Endothelial cell of umbilical vein (primary cell): ENCODE measurements at regions not wholly inside any gene's neighbourhood (a gene's known extent, or its start where the extent isn't known, plus 50 kb on each side); places are given as distances from the start of the nearest gene placed in this dataset.

Source experiments
- BruUV-seq: library from RNA; stranded (reverse); fragments of 400-500 nt; replicated peaks from 2 replicates; lab custom pipeline; 2021; lab: Mats Ljungman, UMichigan
- CTCF ChIA-PET: fragments of 300-600, 350-600 bp; sonication (Branson Sonifier 250); formaldehyde crosslinking; loops from one replicate; lab custom pipeline; 2021; ENCODE audit warnings: antibody characterized with exemption, inconsistent platforms; lab: Charles Lee
- POLR2A ChIA-PET: fragments of 300-600, 350-600 bp; sonication (Branson Sonifier 250); formaldehyde crosslinking; loops from one replicate; lab custom pipeline; 2021; ENCODE audit warnings: antibody characterized with exemption, inconsistent platforms; lab: Charles Lee
- DNase-seq: peaks from one replicate; pipeline ENCODE4 v3.0.0-alpha.2; 2011; ENCODE audit warnings: low read depth, low spot score
- FAIRE-seq: peaks from 2 replicates; lab custom pipeline; 2011; peaks lifted over from hg19 to GRCh38; lab: Jason Lieb, UNC
- H2AFZ ChIP-seq: 2 replicates; pipeline ENCODE4 v1.6.0; 2012; ENCODE audit warnings: low read depth, low read length, control low read depth, inconsistent platforms
- H3K27ac ChIP-seq: 2 replicates; pipeline ENCODE4 v1.5.1; 2011; ENCODE audit warnings: low read depth, mild to moderate bottlenecking, control low read depth, low read length, moderate library complexity; ENCODE audit not compliant: insufficient read depth
- H3K27me3 ChIP-seq, 2 experiments: 2 replicates each; pipeline versions ENCODE4 v1.6.0 to v1.6.1; 2011; ENCODE audit warnings: low read length in 2 of 2, mixed read lengths in 1 of 2; ENCODE audit not compliant: control insufficient read depth in 2 of 2, insufficient read depth in 2 of 2
- H3K36me3 ChIP-seq, 2 experiments: 2 replicates in 1 of 2; 3 replicates in 1 of 2; pipeline ENCODE4 v1.5.1; 2011; ENCODE audit warnings: low read length in 2 of 2, mild to moderate bottlenecking in 1 of 2, moderate library complexity in 1 of 2; ENCODE audit not compliant: control insufficient read depth in 2 of 2, insufficient read depth in 2 of 2; ENCODE audit errors: extremely low read depth in 1 of 2
- H3K4me1 ChIP-seq: 3 replicates; pipeline ENCODE4 v1.5.1; 2011; ENCODE audit warnings: mild to moderate bottlenecking, low read length; ENCODE audit not compliant: control insufficient read depth, insufficient read depth; ENCODE audit errors: extremely low read depth
- H3K4me2 ChIP-seq: 2 replicates; pipeline ENCODE4 v1.6.1; 2011; ENCODE audit warnings: low read length, control low read depth, mixed read lengths; ENCODE audit not compliant: insufficient read depth
- H3K4me3 ChIP-seq, 3 experiments: fragments of 200-600 bp in 1 of 3; sonication (generic), shearing (Covaris generic) in 1 of 3; replicated peaks in 1 of 3; 2 replicates each; pipeline ENCODE4 v1.5.1; 2011 to 2016; ENCODE audit warnings: control low read depth in 3 of 3, low read length in 3 of 3, mild to moderate bottlenecking in 2 of 3, inconsistent platforms in 1 of 3, low read depth in 1 of 3, moderate library complexity in 1 of 3; ENCODE audit not compliant: insufficient read depth in 1 of 3
- H3K79me2 ChIP-seq: 2 replicates; pipeline ENCODE4 v1.6.0; 2012; ENCODE audit warnings: low read length, inconsistent platforms; ENCODE audit not compliant: control insufficient read depth, insufficient read depth
- H3K9ac ChIP-seq: replicated peaks from 2 replicates; pipeline ENCODE3; 2011; ENCODE audit warnings: low read length, control low read depth; ENCODE audit not compliant: insufficient read depth; ENCODE audit errors: extremely low read depth
- H3K9me1 ChIP-seq: replicated peaks from 3 replicates; pipeline ENCODE4 v1.6.0; 2011; ENCODE audit warnings: mild to moderate bottlenecking, low read length; ENCODE audit not compliant: control insufficient read depth, insufficient read depth; ENCODE audit errors: extremely low read depth
- H3K9me3 ChIP-seq: replicated peaks from 2 replicates; pipeline ENCODE4 v1.5.1; 2012; ENCODE audit warnings: low read length, inconsistent platforms; ENCODE audit not compliant: control insufficient read depth, insufficient read depth
- H4K20me1 ChIP-seq: replicated peaks from 2 replicates; pipeline ENCODE3; 2011; ENCODE audit warnings: mild to moderate bottlenecking, low read length; ENCODE audit not compliant: control insufficient read depth, insufficient read depth; ENCODE audit errors: extremely low read depth
- CTCF ChIP-seq, 2 donors: IDR thresholded peaks; 1 replicate in 1 of 2; 2 replicates in 1 of 2; pipeline ENCODE4 v1.5.1; 2011; ENCODE audit warnings: low read length in 2 of 2, mild to moderate bottlenecking in 2 of 2, moderate library complexity in 2 of 2, control low read depth in 1 of 2, inconsistent platforms in 1 of 2, low read depth in 1 of 2; ENCODE audit not compliant: insufficient read depth in 1 of 2; ENCODE audit errors: extremely low read depth in 1 of 2
- FOS ChIP-seq: IDR thresholded peaks from 2 replicates; pipeline ENCODE4 v1.6.1; 2011; ENCODE audit warnings: mild to moderate bottlenecking, low read length, moderate library complexity, borderline replicate concordance; ENCODE audit not compliant: insufficient read depth
- GATA2 ChIP-seq: IDR thresholded peaks from 2 replicates; pipeline ENCODE4 v1.7.0; 2011; ENCODE audit warnings: low read depth, mild to moderate bottlenecking, moderate library complexity, mixed read lengths, low read length; ENCODE audit not compliant: insufficient read length, insufficient read depth
- JUN ChIP-seq: IDR thresholded peaks from 2 replicates; pipeline ENCODE4 v1.6.1; 2011; ENCODE audit warnings: borderline replicate concordance, low read depth; ENCODE audit not compliant: insufficient read length, insufficient read depth
- MYC ChIP-seq: IDR thresholded peaks from one replicate; pipeline ENCODE4 v1.6.1; 2011; ENCODE audit warnings: mild to moderate bottlenecking, low read depth, low read length
- POLR2A ChIP-seq: IDR thresholded peaks from 2 replicates; pipeline ENCODE4 v1.6.1; 2012; ENCODE audit warnings: low read depth, mild to moderate bottlenecking, control low read depth, low read length
- POLR2AphosphoS5 ChIP-seq: IDR thresholded peaks from 2 replicates; pipeline ENCODE4 v1.6.1; 2012; ENCODE audit warnings: low read depth, mild to moderate bottlenecking, control low read depth, low read length, moderate library complexity; ENCODE audit not compliant: insufficient read depth
- dilution Hi-C: fragments of 300-500 bp; cut with MboI; formaldehyde crosslinking; loops from one replicate; pipeline ENCODE4 v1.15.0; 2019; ENCODE audit warnings: low sequenced_read_pairs; ENCODE audit not compliant: extremely low pct_ligation_motif_present
- intact Hi-C: fragments of 100-400 bp; cut with micrococcal nuclease; formaldehyde crosslinking; loops from one replicate; pipeline ENCODE4 v1.10.0; 2022
- TF ChIP-seq, protein P1 (sequence below): IDR thresholded peaks from 2 replicates; pipeline ENCODE4 v1.6.1; 2011; ENCODE audit not compliant: insufficient read depth, insufficient read length

DNA sequence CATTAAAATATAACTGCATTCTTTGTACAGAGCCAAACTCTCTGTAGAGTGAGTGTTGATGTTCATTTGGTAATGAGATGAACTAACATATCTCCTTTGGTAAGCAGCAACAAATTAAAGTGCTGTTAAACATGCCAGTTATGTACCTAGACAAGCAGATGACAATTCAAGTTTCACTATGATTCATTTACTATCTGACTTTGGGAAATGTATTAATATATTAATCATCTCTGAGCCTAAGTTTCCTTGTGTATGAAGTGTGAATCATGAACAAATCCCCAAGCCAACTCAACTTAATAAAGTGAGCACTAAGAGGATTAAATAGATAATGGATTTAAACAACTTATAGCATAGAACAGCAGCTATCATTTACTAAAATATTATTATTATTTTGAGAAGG is 1044.2 kb downstream of the GLUD2 start:
- H3K9me3 ChIP-seq = no peaks in the 10 kb centered on the region
- dilution Hi-C loops = no loop called here
- H3K9ac ChIP-seq = no peak overlapping the region
- no peaks in the 10 kb centered on the region for H3K4me1 ChIP-seq
- H3K4me2 ChIP-seq = no peak overlapping the region
- intact Hi-C loops = no loop called here
- POLR2A ChIA-PET = no interaction called here
- DNase-seq = no peak
- no peak for FAIRE-seq
- no peak overlapping the region for H3K4me3 ChIP-seq
- H3K9me1 ChIP-seq = no peaks in the 10 kb centered on the region
- no TSS peak for BruUV-seq
- no peak overlapping the region for H3K27ac ChIP-seq
- H3K79me2 ChIP-seq = no peaks in the 10 kb centered on the region
- H3K27me3 ChIP-seq = no peaks in the 10 kb centered on the region
- H3K36me3 ChIP-seq = no peaks in the 10 kb centered on the region
- H2AFZ ChIP-seq = no peak overlapping the region
- H4K20me1 ChIP-seq = no peaks in the 10 kb centered on the region
- CTCF ChIA-PET = no interaction called here
- TF ChIP-seq FOS (no peak), POLR2A (no peak), MYC (no peak)

DNA sequence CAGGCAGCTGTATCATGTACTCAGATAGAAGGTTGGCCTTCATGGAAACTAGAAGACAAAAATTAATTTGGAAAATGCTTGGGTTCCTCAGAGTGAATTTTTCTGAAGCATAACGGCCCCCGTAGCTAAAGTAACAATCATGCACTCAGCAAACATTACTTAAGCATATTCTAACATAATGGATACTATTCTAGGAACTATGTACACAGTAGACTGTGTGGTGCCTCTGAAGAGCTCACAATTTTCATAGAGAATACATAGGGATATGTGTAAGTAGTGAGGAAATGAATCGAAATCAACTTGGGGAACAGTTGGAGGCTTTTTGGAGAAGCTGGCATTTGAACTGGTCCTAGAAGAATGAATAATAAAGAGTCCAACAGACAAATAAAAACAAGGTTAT is 1045.0 kb downstream of the GLUD2 start:
- no peak for DNase-seq
- POLR2A ChIA-PET = no interaction called here
- TF ChIP-seq POLR2AphosphoS5 (no peak), GATA2 (no peak), POLR2A (no peak), MYC (no peak), CTCF (IDR thresholded peaks at IDR 0.05; ENCODE audit: extremely low read depth in 1 of 2, insufficient read depth in 1 of 2, low read depth in 1 of 2, low read length in 2 of 2) (no peak), JUN (no peak), FOS (no peak)
- TF ChIP-seq, protein P1, sequence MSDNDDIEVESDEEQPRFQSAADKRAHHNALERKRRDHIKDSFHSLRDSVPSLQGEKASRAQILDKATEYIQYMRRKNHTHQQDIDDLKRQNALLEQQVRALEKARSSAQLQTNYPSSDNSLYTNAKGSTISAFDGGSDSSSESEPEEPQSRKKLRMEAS = no peak
- no peaks in the 10 kb centered on the region for H3K27me3 ChIP-seq
- H3K9me1 ChIP-seq = no peaks in the 10 kb centered on the region
- H3K4me2 ChIP-seq = no peak overlapping the region
- H3K4me3 ChIP-seq = no peak overlapping the region
- CTCF ChIA-PET = no interaction called here
- H3K9ac ChIP-seq = no peak overlapping the region
- no peak overlapping the region for H2AFZ ChIP-seq
- no peaks in the 10 kb centered on the region for H4K20me1 ChIP-seq
- H3K27ac ChIP-seq = no peak overlapping the region
- BruUV-seq = no TSS peak
- no peaks in the 10 kb centered on the region for H3K9me3 ChIP-seq
- no peak for FAIRE-seq
- dilution Hi-C loops (no loop called here), intact Hi-C loops (no loop called here)
- no peaks in the 10 kb centered on the region for H3K36me3 ChIP-seq
- no peaks in the 10 kb centered on the region for H3K4me1 ChIP-seq
- no peaks in the 10 kb centered on the region for H3K79me2 ChIP-seq
